DOHH2 (cell line): ENCODE measurements at regions not wholly inside any gene's neighbourhood (a gene's known extent, or its start where the extent isn't known, plus 50 kb on each side); places are given as distances from the start of the nearest gene placed in this dataset.

ENCODE experiments used
- H3F3A ChIP-seq: fragments of 200-600 bp; sonication (generic), shearing (Covaris generic); 2 replicates; pipeline ENCODE4 v1.6.0; 2016; ENCODE audit warnings: antibody characterized with exemption, mild to moderate bottlenecking; ENCODE audit not compliant: control insufficient read depth, insufficient read depth
- H3K27ac ChIP-seq: fragments of 200-600 bp; sonication (generic); 2 replicates; pipeline ENCODE4 v1.5.1; 2014; ENCODE audit warnings: low read depth, mild to moderate bottlenecking, low read length, moderate library complexity
- H3K27me3 ChIP-seq: fragments of 200-600 bp; sonication (generic); 2 replicates; pipeline ENCODE4 v1.6.1; 2014; ENCODE audit warnings: mild to moderate bottlenecking, low read length, mixed read lengths; ENCODE audit not compliant: control insufficient read depth
- H3K36me3 ChIP-seq: fragments of 200-600 bp; sonication (generic); 2 replicates; pipeline ENCODE4 v1.6.1; 2014; ENCODE audit warnings: mild to moderate bottlenecking, low read length, moderate library complexity, mixed read lengths; ENCODE audit not compliant: control insufficient read depth
- H3K4me1 ChIP-seq: fragments of 200-600 bp; sonication (generic); 2 replicates; pipeline ENCODE4 v1.6.1; 2014; ENCODE audit warnings: mild to moderate bottlenecking, low read length, mixed read lengths; ENCODE audit not compliant: control insufficient read depth
- H3K4me2 ChIP-seq: fragments of 200-600 bp; sonication (generic); 2 replicates; pipeline ENCODE4 v1.6.0; 2014; ENCODE audit warnings: mild to moderate bottlenecking, low read length, moderate library complexity
- H3K4me3 ChIP-seq: fragments of 200-600 bp; sonication (generic); 2 replicates; pipeline ENCODE4 v1.5.1; 2014; ENCODE audit warnings: mild to moderate bottlenecking, low read length, mixed read lengths
- H3K79me2 ChIP-seq: fragments of 200-600 bp; sonication (generic); 2 replicates; pipeline ENCODE4 v1.6.1; 2014; ENCODE audit warnings: mild to moderate bottlenecking, low read length, mixed read lengths; ENCODE audit not compliant: control insufficient read depth
- H3K9me2 ChIP-seq: fragments of 200-600 bp; sonication (generic); replicated peaks from 2 replicates; pipeline ENCODE4 v1.6.1; 2014; ENCODE audit warnings: mild to moderate bottlenecking, low read length, mixed read lengths; ENCODE audit not compliant: control insufficient read depth
- H3K9me3 ChIP-seq: fragments of 200-600 bp; sonication (generic); 2 replicates; pipeline ENCODE4 v1.6.1; 2014; ENCODE audit warnings: antibody characterized with exemption, low read length, mixed read lengths; ENCODE audit not compliant: control insufficient read depth, insufficient read depth
- H4K20me1 ChIP-seq: fragments of 200-600 bp; sonication (generic); 2 replicates; pipeline ENCODE4 v1.6.0; 2014; ENCODE audit warnings: low read depth, mild to moderate bottlenecking, antibody characterized with exemption, low read length, moderate library complexity; ENCODE audit not compliant: control insufficient read depth, insufficient read depth
- EZH2phosphoT487 ChIP-seq: fragments of 200-600 bp; sonication (generic); IDR thresholded peaks from 2 replicates; pipeline ENCODE4 v1.6.1; 2017; ENCODE audit warnings: borderline replicate concordance, mild to moderate bottlenecking, antibody characterized with exemption, low read length, moderate library complexity, mixed read lengths
- TF ChIP-seq, protein P1 (sequence below): fragments of 200-600 bp; sonication (generic); IDR thresholded peaks from one replicate; pipeline ENCODE4 v1.5.1; 2014; ENCODE audit warnings: antibody characterized with exemption, mild to moderate bottlenecking, low read depth, low read length; ENCODE audit not compliant: poor library complexity, severe bottlenecking

DNA sequence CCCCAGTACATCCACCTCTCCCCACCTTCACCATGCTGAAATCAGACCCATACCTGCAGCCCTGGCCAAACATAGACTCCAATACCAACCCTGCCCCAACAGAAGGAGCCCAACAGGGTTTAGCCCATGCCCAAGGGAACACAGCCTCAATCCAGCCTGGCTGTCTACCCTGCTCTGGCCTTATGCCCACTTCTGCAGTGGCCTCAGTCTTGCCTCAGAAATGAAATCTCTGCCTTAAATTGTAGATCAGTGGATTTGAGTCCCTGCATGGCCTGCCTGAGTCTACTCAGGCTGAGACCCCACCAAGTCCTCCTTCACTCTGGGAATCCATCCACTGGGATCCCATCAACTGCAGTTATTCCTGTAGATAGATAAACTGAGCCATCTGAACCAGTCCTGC, 97.6 kb upstream of the GJB5 start:
- no peak overlapping the region for H3K27ac ChIP-seq
- no peaks in the 10 kb centered on the region for H4K20me1 ChIP-seq
- no peaks in the 10 kb centered on the region for H3K79me2 ChIP-seq
- no peak overlapping the region for H3K4me3 ChIP-seq
- no peaks in the 10 kb centered on the region for H3K27me3 ChIP-seq
- no peaks in the 10 kb centered on the region for H3K9me3 ChIP-seq
- H3F3A ChIP-seq, result no peaks in the 10 kb centered on the region
- H3K4me2 ChIP-seq, result no peak overlapping the region
- no peaks in the 10 kb centered on the region for H3K9me2 ChIP-seq
- TF ChIP-seq EZH2phosphoT487, result no peak
- TF ChIP-seq, protein P1, sequence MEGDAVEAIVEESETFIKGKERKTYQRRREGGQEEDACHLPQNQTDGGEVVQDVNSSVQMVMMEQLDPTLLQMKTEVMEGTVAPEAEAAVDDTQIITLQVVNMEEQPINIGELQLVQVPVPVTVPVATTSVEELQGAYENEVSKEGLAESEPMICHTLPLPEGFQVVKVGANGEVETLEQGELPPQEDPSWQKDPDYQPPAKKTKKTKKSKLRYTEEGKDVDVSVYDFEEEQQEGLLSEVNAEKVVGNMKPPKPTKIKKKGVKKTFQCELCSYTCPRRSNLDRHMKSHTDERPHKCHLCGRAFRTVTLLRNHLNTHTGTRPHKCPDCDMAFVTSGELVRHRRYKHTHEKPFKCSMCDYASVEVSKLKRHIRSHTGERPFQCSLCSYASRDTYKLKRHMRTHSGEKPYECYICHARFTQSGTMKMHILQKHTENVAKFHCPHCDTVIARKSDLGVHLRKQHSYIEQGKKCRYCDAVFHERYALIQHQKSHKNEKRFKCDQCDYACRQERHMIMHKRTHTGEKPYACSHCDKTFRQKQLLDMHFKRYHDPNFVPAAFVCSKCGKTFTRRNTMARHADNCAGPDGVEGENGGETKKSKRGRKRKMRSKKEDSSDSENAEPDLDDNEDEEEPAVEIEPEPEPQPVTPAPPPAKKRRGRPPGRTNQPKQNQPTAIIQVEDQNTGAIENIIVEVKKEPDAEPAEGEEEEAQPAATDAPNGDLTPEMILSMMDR, result no peak
- H3K36me3 ChIP-seq, result no peaks in the 10 kb centered on the region
- no peaks in the 10 kb centered on the region for H3K4me1 ChIP-seq

- Histone ChIP-seq H3K4me1 (no peaks in the 10 kb centered on the region), H4K20me1 (no peaks in the 10 kb centered on the region), H3K27ac (no peak overlapping the region), H3K9me3 (no peaks in the 10 kb centered on the region), H3K36me3 (no peaks in the 10 kb centered on the region), H3K27me3 (no peaks in the 10 kb centered on the region), H3F3A (no peaks in the 10 kb centered on the region), H3K9me2 (no peaks in the 10 kb centered on the region), H3K79me2 (no peaks in the 10 kb centered on the region), H3K4me2 (no peak overlapping the region), H3K4me3 (no peak overlapping the region)
- no peak for TF ChIP-seq EZH2phosphoT487
- TF ChIP-seq, protein P1, result no peak
These were observed 97.0 kb upstream of the GJB5 start for GRCh38 chr1:34657849-34658248.

DNA sequence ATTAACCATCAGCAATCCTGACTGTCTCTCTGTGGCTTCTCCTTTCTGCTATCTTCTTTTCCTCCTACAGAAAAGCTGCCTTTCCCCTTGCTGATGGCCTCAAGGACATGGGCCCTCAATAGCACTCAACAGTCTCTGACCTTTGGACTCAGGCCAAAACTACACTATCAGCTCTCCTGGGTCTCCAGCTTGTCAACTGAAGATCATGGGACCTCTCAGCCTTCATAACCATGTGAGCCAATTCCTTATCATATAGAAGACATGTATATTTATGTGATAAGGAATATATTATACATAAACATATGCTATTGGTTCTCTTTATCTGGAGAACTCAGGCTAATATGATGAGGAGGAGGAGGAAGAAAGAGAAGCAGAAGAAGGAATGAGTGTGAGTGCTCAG, 91.8 kb upstream of the GJB5 start:
- TF ChIP-seq, protein P1, result no peak
- TF ChIP-seq EZH2phosphoT487, result no peak

DNA sequence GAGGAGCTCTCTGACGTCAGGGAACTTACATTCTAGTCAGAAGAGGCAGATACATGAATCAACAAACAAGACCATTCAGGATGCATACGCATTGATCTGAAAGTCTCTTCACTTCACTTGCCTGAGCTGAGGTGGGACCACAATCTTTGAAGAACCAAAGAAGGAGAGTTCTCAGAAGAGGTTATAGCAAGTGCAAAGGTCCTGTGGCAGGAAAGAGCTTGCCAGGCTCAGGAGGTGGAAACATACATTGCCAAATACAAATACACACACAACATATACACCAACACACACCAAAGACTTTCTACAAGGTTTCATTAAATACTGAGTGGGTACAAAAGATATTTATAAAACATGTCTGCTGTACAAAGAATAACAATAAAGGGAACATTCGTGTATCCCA, 86.8 kb upstream of the GJB5 start:
- H3K4me1 ChIP-seq, result no peaks in the 10 kb centered on the region
- peaks cover 2% of the 10 kb centered on the region; the same call in 1 of the 2 replicates for H3K27me3 ChIP-seq
- no peak overlapping the region for H3K4me3 ChIP-seq

More for the DNA sequence above, 91.8 kb upstream of the GJB5 start:
- no peak overlapping the region for H3K27ac ChIP-seq
- H3K79me2 ChIP-seq, result no peaks in the 10 kb centered on the region
- H3K4me2 ChIP-seq, result no peak overlapping the region
- H3K27me3 ChIP-seq, result peaks cover 2% of the 10 kb centered on the region; the same call in 1 of the 2 replicates
- no peaks in the 10 kb centered on the region for H3K9me2 ChIP-seq
- H3K9me3 ChIP-seq, result no peaks in the 10 kb centered on the region
- no peaks in the 10 kb centered on the region for H3F3A ChIP-seq
- H3K4me3 ChIP-seq, result no peak overlapping the region
- no peaks in the 10 kb centered on the region for H3K4me1 ChIP-seq
- no peaks in the 10 kb centered on the region for H3K36me3 ChIP-seq
- H4K20me1 ChIP-seq, result no peaks in the 10 kb centered on the region

More for the DNA sequence above, 86.8 kb upstream of the GJB5 start:
- H3K79me2 ChIP-seq, result no peaks in the 10 kb centered on the region
- no peaks in the 10 kb centered on the region for H3K9me3 ChIP-seq
- H4K20me1 ChIP-seq, result no peaks in the 10 kb centered on the region
- no peak overlapping the region for H3K4me2 ChIP-seq
- H3F3A ChIP-seq, result no peaks in the 10 kb centered on the region
- no peaks in the 10 kb centered on the region for H3K9me2 ChIP-seq
- TF ChIP-seq, protein P1, result no peak
- TF ChIP-seq EZH2phosphoT487, result no peak
- H3K27ac ChIP-seq, result no peak overlapping the region
- H3K36me3 ChIP-seq, result no peaks in the 10 kb centered on the region
